ENCODE measurements at regions not wholly inside any gene's neighbourhood (a gene's known extent, or its start where the extent isn't known, plus 50 kb on each side); places are given as distances from the start of the nearest gene placed in this dataset.

GRCh38 chr15:94778840-94779239 lies 547.5 kb downstream of the MCTP2 start:
- TF ChIP-seq SUZ12 (IDR thresholded peaks at IDR 0.05; ENCODE audit: extremely low read depth, insufficient read depth, insufficient read length) (no peak), ZNF274 (IDR thresholded peaks at IDR 0.05; ENCODE audit: low read depth, low read length) (no peak), YY1 (IDR thresholded peaks at IDR 0.05; ENCODE audit: insufficient read depth, insufficient read length) (no peak)
- H3K36me3 ChIP-seq (ENCODE audit: insufficient read depth, insufficient read length, low read length) = no peaks in the 10 kb centered on the region
- H3K4me1 ChIP-seq (ENCODE audit: insufficient read depth, insufficient read length) = no peaks in the 10 kb centered on the region

GRCh38 chr15:94780166-94780565 lies 548.8 kb downstream of the MCTP2 start:
- no peak overlapping the region for H3K4me3 ChIP-seq (ENCODE audit: insufficient read length, low read depth)
- no peak overlapping the region for H3K9ac ChIP-seq (ENCODE audit: insufficient read length, low read depth)
- no peaks in the 10 kb centered on the region for H3K27me3 ChIP-seq (ENCODE audit: insufficient read depth, insufficient read length)
- TF ChIP-seq YY1 (IDR thresholded peaks at IDR 0.05; ENCODE audit: insufficient read depth, insufficient read length) (no peak), ZNF274 (IDR thresholded peaks at IDR 0.05; ENCODE audit: low read depth, low read length) (no peak), SUZ12 (IDR thresholded peaks at IDR 0.05; ENCODE audit: extremely low read depth, insufficient read depth, insufficient read length) (no peak)
- DNase-seq (ENCODE audit: low read depth, low spot score) = no peak
- H3K9me3 ChIP-seq (ENCODE audit: insufficient read depth, low read length) = no peaks in the 10 kb centered on the region
- H3K36me3 ChIP-seq (ENCODE audit: insufficient read depth, insufficient read length, low read length) = no peaks in the 10 kb centered on the region
- no peaks in the 10 kb centered on the region for H3K4me1 ChIP-seq (ENCODE audit: insufficient read depth, insufficient read length)

More at GRCh38 chr15:94778840-94779239, 547.5 kb downstream of the MCTP2 start:
- H3K27me3 ChIP-seq (ENCODE audit: insufficient read depth, insufficient read length) = no peaks in the 10 kb centered on the region
- no peaks in the 10 kb centered on the region for H3K9me3 ChIP-seq (ENCODE audit: insufficient read depth, low read length)
- no peak overlapping the region for H3K9ac ChIP-seq (ENCODE audit: insufficient read length, low read depth)
- no peak overlapping the region for H3K4me3 ChIP-seq (ENCODE audit: insufficient read length, low read depth)
- DNase-seq (ENCODE audit: low read depth, low spot score) = no peak

GRCh38 chr15:94785091-94785490 lies 553.7 kb downstream of the MCTP2 start:
- TF ChIP-seq ZNF274 (IDR thresholded peaks at IDR 0.05; ENCODE audit: low read depth, low read length) (no peak), SUZ12 (IDR thresholded peaks at IDR 0.05; ENCODE audit: extremely low read depth, insufficient read depth, insufficient read length) (no peak), YY1 (IDR thresholded peaks at IDR 0.05; ENCODE audit: insufficient read depth, insufficient read length) (no peak)

GRCh38 chr15:94791008-94791407 lies 559.6 kb downstream of the MCTP2 start:
- no peaks in the 10 kb centered on the region for H3K4me1 ChIP-seq (ENCODE audit: insufficient read depth, insufficient read length)
- TF ChIP-seq SUZ12 (IDR thresholded peaks at IDR 0.05; ENCODE audit: extremely low read depth, insufficient read depth, insufficient read length) (no peak), YY1 (IDR thresholded peaks at IDR 0.05; ENCODE audit: insufficient read depth, insufficient read length) (no peak), ZNF274 (IDR thresholded peaks at IDR 0.05; ENCODE audit: low read depth, low read length) (no peak)
- no peak for DNase-seq (ENCODE audit: low read depth, low spot score)
- H3K9ac ChIP-seq (ENCODE audit: insufficient read length, low read depth) = no peak overlapping the region
- no peaks in the 10 kb centered on the region for H3K9me3 ChIP-seq (ENCODE audit: insufficient read depth, low read length)
- H3K4me3 ChIP-seq (ENCODE audit: insufficient read length, low read depth) = no peak overlapping the region
- no peaks in the 10 kb centered on the region for H3K36me3 ChIP-seq (ENCODE audit: insufficient read depth, insufficient read length, low read length)
- no peaks in the 10 kb centered on the region for H3K27me3 ChIP-seq (ENCODE audit: insufficient read depth, insufficient read length)

More at GRCh38 chr15:94785091-94785490, 553.7 kb downstream of the MCTP2 start:
- Histone ChIP-seq H3K27me3 (ENCODE audit: insufficient read depth, insufficient read length) (no peaks in the 10 kb centered on the region), H3K4me3 (ENCODE audit: insufficient read length, low read depth) (no peak overlapping the region), H3K9me3 (ENCODE audit: insufficient read depth, low read length) (no peaks in the 10 kb centered on the region), H3K36me3 (ENCODE audit: insufficient read depth, insufficient read length, low read length) (no peaks in the 10 kb centered on the region), H3K4me1 (ENCODE audit: insufficient read depth, insufficient read length) (no peaks in the 10 kb centered on the region), H3K9ac (ENCODE audit: insufficient read length, low read depth) (no peak overlapping the region)
- DNase-seq (ENCODE audit: low read depth, low spot score) = no peak

GRCh38 chr15:94791510-94791909 lies 560.1 kb downstream of the MCTP2 start:
- no peak overlapping the region for H3K4me3 ChIP-seq (ENCODE audit: insufficient read length, low read depth)
- DNase-seq (ENCODE audit: low read depth, low spot score) = no peak
- no peaks in the 10 kb centered on the region for H3K4me1 ChIP-seq (ENCODE audit: insufficient read depth, insufficient read length)
- no peak overlapping the region for H3K9ac ChIP-seq (ENCODE audit: insufficient read length, low read depth)
- no peaks in the 10 kb centered on the region for H3K36me3 ChIP-seq (ENCODE audit: insufficient read depth, insufficient read length, low read length)
- no peaks in the 10 kb centered on the region for H3K9me3 ChIP-seq (ENCODE audit: insufficient read depth, low read length)
- no peak for TF ChIP-seq SUZ12 (IDR thresholded peaks at IDR 0.05; ENCODE audit: extremely low read depth, insufficient read depth, insufficient read length)
- TF ChIP-seq YY1 (IDR thresholded peaks at IDR 0.05; ENCODE audit: insufficient read depth, insufficient read length) = no peak
- no peak for TF ChIP-seq ZNF274 (IDR thresholded peaks at IDR 0.05; ENCODE audit: low read depth, low read length)
- H3K27me3 ChIP-seq (ENCODE audit: insufficient read depth, insufficient read length) = no peaks in the 10 kb centered on the region

- no peak overlapping the region for H3K9ac ChIP-seq (ENCODE audit: insufficient read length, low read depth)
- H3K36me3 ChIP-seq (ENCODE audit: insufficient read depth, insufficient read length, low read length) = no peaks in the 10 kb centered on the region
- H3K4me3 ChIP-seq (ENCODE audit: insufficient read length, low read depth) = no peak overlapping the region
- no peaks in the 10 kb centered on the region for H3K27me3 ChIP-seq (ENCODE audit: insufficient read depth, insufficient read length)
- H3K4me1 ChIP-seq (ENCODE audit: insufficient read depth, insufficient read length) = no peaks in the 10 kb centered on the region
- TF ChIP-seq YY1 (IDR thresholded peaks at IDR 0.05; ENCODE audit: insufficient read depth, insufficient read length) = no peak
- TF ChIP-seq SUZ12 (IDR thresholded peaks at IDR 0.05; ENCODE audit: extremely low read depth, insufficient read depth, insufficient read length) = no peak
- no peak for TF ChIP-seq ZNF274 (IDR thresholded peaks at IDR 0.05; ENCODE audit: low read depth, low read length)
- DNase-seq (ENCODE audit: low read depth, low spot score) = no peak
- no peaks in the 10 kb centered on the region for H3K9me3 ChIP-seq (ENCODE audit: insufficient read depth, low read length)
Observed at GRCh38 chr15:94792196-94792595, 560.8 kb downstream of the MCTP2 start.

GRCh38 chr15:94793207-94793606 lies 561.8 kb downstream of the MCTP2 start:
- no peaks in the 10 kb centered on the region for H3K4me1 ChIP-seq (ENCODE audit: insufficient read depth, insufficient read length)
- H3K9ac ChIP-seq (ENCODE audit: insufficient read length, low read depth) = no peak overlapping the region
- no peak overlapping the region for H3K4me3 ChIP-seq (ENCODE audit: insufficient read length, low read depth)
- H3K36me3 ChIP-seq (ENCODE audit: insufficient read depth, insufficient read length, low read length) = no peaks in the 10 kb centered on the region
- TF ChIP-seq YY1 (IDR thresholded peaks at IDR 0.05; ENCODE audit: insufficient read depth, insufficient read length) (no peak), ZNF274 (IDR thresholded peaks at IDR 0.05; ENCODE audit: low read depth, low read length) (no peak), SUZ12 (IDR thresholded peaks at IDR 0.05; ENCODE audit: extremely low read depth, insufficient read depth, insufficient read length) (no peak)
- no peaks in the 10 kb centered on the region; the same call in 1 of the 2 replicates for H3K9me3 ChIP-seq (ENCODE audit: insufficient read depth, low read length)
- DNase-seq (ENCODE audit: low read depth, low spot score) = no peak
- H3K27me3 ChIP-seq (ENCODE audit: insufficient read depth, insufficient read length) = no peaks in the 10 kb centered on the region
